ENCODE measurements at regions not wholly inside any gene's neighbourhood (a gene's known extent, or its start where the extent isn't known, plus 50 kb on each side); places are given as distances from the start of the nearest gene placed in this dataset.

GRCh38 chr3:116870379-116870778, 160.8 kb downstream of the TUSC7 start:
- Histone ChIP-seq H3K36me3 (replicated peaks in 1 of 2; ENCODE audit: control insufficient read depth in 1 of 2, insufficient read depth in 2 of 2, low read length in 1 of 2) (no peaks in the 10 kb centered on the region), H3K27ac (ENCODE audit: low read depth in 2 of 2, low read length in 1 of 2) (no peak overlapping the region), H3K4me3 (ENCODE audit: low read depth in 2 of 2, low read length in 1 of 2) (no peak overlapping the region), H3F3A (replicated peaks; ENCODE audit: insufficient read depth) (no peaks in the 10 kb centered on the region), H3K4me2 (no peak overlapping the region), H3K9ac (no peak overlapping the region), H2AFZ (ENCODE audit: low read depth) (no peak overlapping the region), H3K9me3 (no peaks in the 10 kb centered on the region), H3K27me3 (ENCODE audit: insufficient read depth) (no peaks in the 10 kb centered on the region), H3K9me2 (no peaks in the 10 kb centered on the region), H3K4me1 (ENCODE audit: control insufficient read depth in 1 of 2, insufficient read depth in 2 of 2, low read depth in 1 of 2, low read length in 1 of 2) (no peaks in the 10 kb centered on the region; a peak in 1 of 4 replicates), H3K79me2 (ENCODE audit: insufficient read depth) (no peaks in the 10 kb centered on the region), H4K20me1 (ENCODE audit: insufficient read depth) (no peaks in the 10 kb centered on the region)
- ChIA-PET POLR2A (interaction anchor here (0.6 kb wide), 1 partner anchor 111 kb away, joined by 3 read pairs; no protein-coding TSS in a partner anchor), CTCF (interaction anchor here (0.8 to 1.3 kb wide), 2 partner anchors 100 to 656 kb away, joined by 3 to 6 read pairs; no protein-coding TSS in a partner anchor)
- DNase-seq: no peak
- 79% methylated on average over 4 of the region's 4 CpGs for WGBS (ENCODE audit: low lambda C conversion rate)
- TF ChIP-seq NFIC (IDR thresholded peaks at IDR 0.05; ENCODE audit: borderline replicate concordance) (no peak), TEAD4 (IDR thresholded peaks at IDR 0.05; ENCODE audit: borderline replicate concordance, insufficient read depth) (no peak), FOXJ3 (CRISPR knock-in tag; IDR thresholded peaks at IDR 0.05) (no peak), ZBTB33 (IDR thresholded peaks at IDR 0.05; ENCODE audit: borderline replicate concordance, low read depth) (no peak), SMC3 (IDR thresholded peaks at IDR 0.05; ENCODE audit: low read depth, low read length) (no peak), USF1 (IDR thresholded peaks at IDR 0.05; ENCODE audit: borderline replicate concordance, low read depth) (no peak), PBX3 (IDR thresholded peaks at IDR 0.05) (no peak), ELF1 (IDR thresholded peaks at IDR 0.05) (no peak), MEF2A (IDR thresholded peaks at IDR 0.05; ENCODE audit: borderline replicate concordance, low read depth) (no peak), MXI1 (IDR thresholded peaks at IDR 0.05; ENCODE audit: low read depth, low read length) (no peak), RFX5 (IDR thresholded peaks at IDR 0.05; ENCODE audit: low read length) (no peak), RCOR1 (IDR thresholded peaks at IDR 0.05; ENCODE audit: low read length) (no peak), SIN3A (IDR thresholded peaks at IDR 0.05; ENCODE audit: borderline replicate concordance, low read depth, low read length) (no peak), FOXM1 (IDR thresholded peaks at IDR 0.05; ENCODE audit: low read depth) (no peak), JUND (IDR thresholded peaks at IDR 0.05) (no peak), POLR2AphosphoS5 (IDR thresholded peaks at IDR 0.05; ENCODE audit: low read depth, low read length) (no peak), CHD2 (IDR thresholded peaks at IDR 0.05; ENCODE audit: low read length, partially characterized antibody) (no peak), IRF3 (IDR thresholded peaks at IDR 0.05; ENCODE audit: low read depth, low read length) (no peak), REST (IDR thresholded peaks at IDR 0.05; ENCODE audit: low read depth, low read length) (no peak)
